DOHH2 (cell line): ENCODE measurements at regions not wholly inside any gene's neighbourhood (a gene's known extent, or its start where the extent isn't known, plus 50 kb on each side); places are given as distances from the start of the nearest gene placed in this dataset.

Experiments used
- H3F3A ChIP-seq: fragments of 200-600 bp; sonication (generic), shearing (Covaris generic); 2 replicates; pipeline ENCODE4 v1.6.0; 2016; ENCODE audit warnings: antibody characterized with exemption, mild to moderate bottlenecking; ENCODE audit not compliant: control insufficient read depth, insufficient read depth
- H3K27ac ChIP-seq: fragments of 200-600 bp; sonication (generic); 2 replicates; pipeline ENCODE4 v1.5.1; 2014; ENCODE audit warnings: low read depth, mild to moderate bottlenecking, low read length, moderate library complexity
- H3K27me3 ChIP-seq: fragments of 200-600 bp; sonication (generic); 2 replicates; pipeline ENCODE4 v1.6.1; 2014; ENCODE audit warnings: mild to moderate bottlenecking, low read length, mixed read lengths; ENCODE audit not compliant: control insufficient read depth
- H3K36me3 ChIP-seq: fragments of 200-600 bp; sonication (generic); 2 replicates; pipeline ENCODE4 v1.6.1; 2014; ENCODE audit warnings: mild to moderate bottlenecking, low read length, moderate library complexity, mixed read lengths; ENCODE audit not compliant: control insufficient read depth
- H3K4me1 ChIP-seq: fragments of 200-600 bp; sonication (generic); 2 replicates; pipeline ENCODE4 v1.6.1; 2014; ENCODE audit warnings: mild to moderate bottlenecking, low read length, mixed read lengths; ENCODE audit not compliant: control insufficient read depth
- H3K4me2 ChIP-seq: fragments of 200-600 bp; sonication (generic); 2 replicates; pipeline ENCODE4 v1.6.0; 2014; ENCODE audit warnings: mild to moderate bottlenecking, low read length, moderate library complexity
- H3K4me3 ChIP-seq: fragments of 200-600 bp; sonication (generic); 2 replicates; pipeline ENCODE4 v1.5.1; 2014; ENCODE audit warnings: mild to moderate bottlenecking, low read length, mixed read lengths
- H3K79me2 ChIP-seq: fragments of 200-600 bp; sonication (generic); 2 replicates; pipeline ENCODE4 v1.6.1; 2014; ENCODE audit warnings: mild to moderate bottlenecking, low read length, mixed read lengths; ENCODE audit not compliant: control insufficient read depth
- H3K9me2 ChIP-seq: fragments of 200-600 bp; sonication (generic); replicated peaks from 2 replicates; pipeline ENCODE4 v1.6.1; 2014; ENCODE audit warnings: mild to moderate bottlenecking, low read length, mixed read lengths; ENCODE audit not compliant: control insufficient read depth
- H3K9me3 ChIP-seq: fragments of 200-600 bp; sonication (generic); 2 replicates; pipeline ENCODE4 v1.6.1; 2014; ENCODE audit warnings: antibody characterized with exemption, low read length, mixed read lengths; ENCODE audit not compliant: control insufficient read depth, insufficient read depth
- H4K20me1 ChIP-seq: fragments of 200-600 bp; sonication (generic); 2 replicates; pipeline ENCODE4 v1.6.0; 2014; ENCODE audit warnings: low read depth, mild to moderate bottlenecking, antibody characterized with exemption, low read length, moderate library complexity; ENCODE audit not compliant: control insufficient read depth, insufficient read depth
- EZH2phosphoT487 ChIP-seq: fragments of 200-600 bp; sonication (generic); IDR thresholded peaks from 2 replicates; pipeline ENCODE4 v1.6.1; 2017; ENCODE audit warnings: borderline replicate concordance, mild to moderate bottlenecking, antibody characterized with exemption, low read length, moderate library complexity, mixed read lengths
- TF ChIP-seq, protein P1 (sequence below): fragments of 200-600 bp; sonication (generic); IDR thresholded peaks from one replicate; pipeline ENCODE4 v1.5.1; 2014; ENCODE audit warnings: antibody characterized with exemption, mild to moderate bottlenecking, low read depth, low read length; ENCODE audit not compliant: poor library complexity, severe bottlenecking

DNA sequence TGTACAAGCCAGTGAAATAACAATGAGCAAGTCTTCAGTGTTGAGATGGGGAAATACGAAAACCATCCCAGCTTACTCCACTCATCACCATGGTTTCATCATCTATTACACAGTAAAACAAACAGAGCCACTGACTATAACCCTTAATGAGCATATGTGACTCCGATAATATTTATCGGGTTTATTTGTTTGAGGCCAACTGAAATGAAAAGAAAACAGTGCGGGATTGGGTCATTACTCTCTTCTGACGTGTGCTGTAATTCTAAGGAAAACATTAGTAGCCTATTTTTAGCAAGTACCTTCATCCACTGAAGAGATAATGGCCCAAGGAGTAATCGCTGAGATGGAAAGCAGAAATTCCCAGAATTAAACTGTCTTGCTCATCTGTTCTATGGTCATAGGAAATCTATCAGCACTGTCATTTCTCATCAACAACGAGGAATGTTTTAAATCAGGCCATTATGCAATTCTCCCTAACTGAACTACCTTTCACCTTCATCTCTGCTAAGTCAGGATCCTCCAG lies 716.5 kb downstream of the INHBA start:
- TF ChIP-seq, protein P1, sequence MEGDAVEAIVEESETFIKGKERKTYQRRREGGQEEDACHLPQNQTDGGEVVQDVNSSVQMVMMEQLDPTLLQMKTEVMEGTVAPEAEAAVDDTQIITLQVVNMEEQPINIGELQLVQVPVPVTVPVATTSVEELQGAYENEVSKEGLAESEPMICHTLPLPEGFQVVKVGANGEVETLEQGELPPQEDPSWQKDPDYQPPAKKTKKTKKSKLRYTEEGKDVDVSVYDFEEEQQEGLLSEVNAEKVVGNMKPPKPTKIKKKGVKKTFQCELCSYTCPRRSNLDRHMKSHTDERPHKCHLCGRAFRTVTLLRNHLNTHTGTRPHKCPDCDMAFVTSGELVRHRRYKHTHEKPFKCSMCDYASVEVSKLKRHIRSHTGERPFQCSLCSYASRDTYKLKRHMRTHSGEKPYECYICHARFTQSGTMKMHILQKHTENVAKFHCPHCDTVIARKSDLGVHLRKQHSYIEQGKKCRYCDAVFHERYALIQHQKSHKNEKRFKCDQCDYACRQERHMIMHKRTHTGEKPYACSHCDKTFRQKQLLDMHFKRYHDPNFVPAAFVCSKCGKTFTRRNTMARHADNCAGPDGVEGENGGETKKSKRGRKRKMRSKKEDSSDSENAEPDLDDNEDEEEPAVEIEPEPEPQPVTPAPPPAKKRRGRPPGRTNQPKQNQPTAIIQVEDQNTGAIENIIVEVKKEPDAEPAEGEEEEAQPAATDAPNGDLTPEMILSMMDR: no peak
- TF ChIP-seq EZH2phosphoT487: no peak
- peaks cover 9% of the 10 kb centered on the region for H3K4me1 ChIP-seq
- H3K27ac ChIP-seq: no peak overlapping the region
- H3K27me3 ChIP-seq: no peaks in the 10 kb centered on the region
- no peaks in the 10 kb centered on the region for H3K36me3 ChIP-seq
- H3K9me3 ChIP-seq: no peaks in the 10 kb centered on the region
- H3K4me3 ChIP-seq: no peak overlapping the region
- no peak overlapping the region for H3K4me2 ChIP-seq
- no peaks in the 10 kb centered on the region for H3K9me2 ChIP-seq
- no peaks in the 10 kb centered on the region for H3K79me2 ChIP-seq
- H3F3A ChIP-seq: no peaks in the 10 kb centered on the region
- H4K20me1 ChIP-seq: no peaks in the 10 kb centered on the region

DNA sequence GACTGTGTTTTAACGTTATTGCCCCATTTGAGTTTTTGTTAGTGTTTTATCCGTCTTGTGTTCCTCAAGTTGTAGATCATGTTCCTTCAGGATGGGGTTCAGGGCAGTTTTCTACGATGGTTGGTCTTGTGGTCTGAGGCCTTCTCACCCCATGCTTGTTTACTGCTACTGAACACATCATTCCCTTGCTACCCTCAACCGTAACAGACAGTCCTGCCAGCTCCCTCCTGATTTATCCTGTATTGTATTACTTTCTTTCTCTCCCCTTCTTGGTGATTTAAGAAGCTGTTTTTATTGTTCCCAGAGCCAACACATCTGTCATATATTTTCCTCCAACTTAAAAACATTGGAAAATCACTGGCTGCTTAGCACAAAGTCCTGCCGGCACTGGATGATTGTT lies 719.8 kb downstream of the INHBA start:
- H3K4me3 ChIP-seq: no peak overlapping the region
- H3K27ac ChIP-seq: no peak overlapping the region
- no peaks in the 10 kb centered on the region for H3K36me3 ChIP-seq
- H3K4me2 ChIP-seq: no peak overlapping the region
- no peaks in the 10 kb centered on the region for H3K9me3 ChIP-seq
- H3K27me3 ChIP-seq: no peaks in the 10 kb centered on the region
- TF ChIP-seq EZH2phosphoT487: no peak
- TF ChIP-seq, protein P1: no peak
- H3K9me2 ChIP-seq: no peaks in the 10 kb centered on the region
- H3K4me1 ChIP-seq: peaks cover 9% of the 10 kb centered on the region
- H3F3A ChIP-seq: no peaks in the 10 kb centered on the region
- no peaks in the 10 kb centered on the region for H4K20me1 ChIP-seq
- H3K79me2 ChIP-seq: no peaks in the 10 kb centered on the region

DNA sequence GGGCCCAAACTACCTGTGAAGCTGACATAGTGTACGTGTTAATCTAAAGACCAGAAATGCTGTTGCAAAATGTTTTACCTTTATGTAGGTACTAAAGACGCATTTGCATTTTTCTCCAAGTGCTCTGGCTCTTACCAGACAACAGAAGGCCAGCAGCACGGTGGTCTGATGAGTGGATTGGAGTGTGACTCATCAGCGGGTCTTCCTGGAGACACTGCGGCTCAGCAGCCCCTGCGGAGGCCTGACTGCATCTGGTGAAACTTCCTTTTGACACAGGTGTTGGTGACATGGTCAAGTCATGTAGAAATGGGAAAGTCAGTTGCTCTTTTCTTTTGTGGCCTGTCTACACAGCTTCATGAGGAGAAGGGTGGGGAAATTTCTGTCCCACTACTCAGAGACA lies 723.6 kb downstream of the INHBA start:
- H3K9me2 ChIP-seq: no peaks in the 10 kb centered on the region
- H3K27me3 ChIP-seq: no peaks in the 10 kb centered on the region
- H3F3A ChIP-seq: no peaks in the 10 kb centered on the region
- no peak overlapping the region for H3K4me3 ChIP-seq
- no peak overlapping the region for H3K4me2 ChIP-seq
- H3K36me3 ChIP-seq: no peaks in the 10 kb centered on the region
- H3K27ac ChIP-seq: no peak overlapping the region
- no peaks in the 10 kb centered on the region for H4K20me1 ChIP-seq
- TF ChIP-seq, protein P1: no peak
- no peak for TF ChIP-seq EZH2phosphoT487
- H3K79me2 ChIP-seq: no peaks in the 10 kb centered on the region
- H3K4me1 ChIP-seq: peaks cover 16% of the 10 kb centered on the region
- H3K9me3 ChIP-seq: peaks cover 5% of the 10 kb centered on the region; the same call in 1 of the 2 replicates
